Liver (tissue), 3 donors: ENCODE measurements at regions not wholly inside any gene's neighbourhood (a gene's known extent, or its start where the extent isn't known, plus 50 kb on each side); places are given as distances from the start of the nearest gene placed in this dataset.

Experiments
- CTCF ChIP-seq: fragments of 150-350 bp; IDR thresholded peaks from 2 replicates; pipeline ENCODE4 v1.5.1; 2017; ENCODE audit warnings: improper control_type of control experiment, low read depth, low read length; ENCODE audit not compliant: missing input control
- GABPA ChIP-seq, 2 donors: IDR thresholded peaks in 1 of 2; conservative IDR thresholded peaks in 1 of 2; 2 replicates each; pipeline ENCODE4 v1.6.1; 2016; ENCODE audit warnings: antibody characterized with exemption in 2 of 2, mild to moderate bottlenecking in 1 of 2, moderate library complexity in 1 of 2
- JUND ChIP-seq, 2 donors: IDR thresholded peaks; 2 replicates each; pipeline ENCODE4 v1.6.1; 2016; ENCODE audit warnings: antibody characterized with exemption in 2 of 2
- YY1 ChIP-seq: IDR thresholded peaks from 2 replicates; pipeline ENCODE4 v1.6.1; 2016; ENCODE audit warnings: antibody characterized with exemption, mild to moderate bottlenecking
- ZBTB33 ChIP-seq: IDR thresholded peaks from 2 replicates; pipeline ENCODE4 v1.6.1; 2016; ENCODE audit warnings: antibody characterized with exemption
- donor health status: healthy.
- donor health status: healthy.

GRCh38 chr6:66962082-66962481 lies 1255.1 kb upstream of the EYS start:
- TF ChIP-seq CTCF (no peak), GABPA (IDR thresholded peaks at IDR 0.05 in 1 of 2, conservative IDR thresholded peaks at IDR 0.05 in 1 of 2) (no peak), JUND (IDR thresholded peaks at IDR 0.05) (no peak), YY1 (no peak), ZBTB33 (no peak)
